Renal cortex interstitium (tissue), 11 donors: ENCODE measurements at regions not wholly inside any gene's neighbourhood (a gene's known extent, or its start where the extent isn't known, plus 50 kb on each side); places are given as distances from the start of the nearest gene placed in this dataset.
"Not testable (repeated sequence)": the region's sequence is repeated elsewhere in the genome, so short reads cannot be mapped to it uniquely, and the experiment has no call there.

Experiments used
- DNase-seq, 11 donors: peaks; one replicate each; pipeline ENCODE4 v3.0.0-alpha.2; 2013; ENCODE audit warnings: low read depth in 9 of 11, low spot score in 4 of 11; ENCODE audit errors: extremely low read depth in 1 of 11

GRCh38 chr5:23451156-23451555 is 56.3 kb upstream of the PRDM9 start:
- no peak for DNase-seq

GRCh38 chr5:23450187-23450586 is 57.2 kb upstream of the PRDM9 start:
- no peak for DNase-seq

- DNase-seq, result no peak
Observed at GRCh38 chr5:23448627-23449026, 58.8 kb upstream of the PRDM9 start.

GRCh38 chr5:23446424-23446823 is 61.0 kb upstream of the PRDM9 start:
- peak; percentile 9 to 45 (median 29) for DNase-seq

GRCh38 chr5:23445573-23445972 is 61.8 kb upstream of the PRDM9 start:
- no peak for DNase-seq

GRCh38 chr5:23440703-23441102 is 66.7 kb upstream of the PRDM9 start:
- DNase-seq, result no peak

GRCh38 chr5:23437011-23437410 is 70.4 kb upstream of the PRDM9 start:
- DNase-seq, result no peak

DNA sequence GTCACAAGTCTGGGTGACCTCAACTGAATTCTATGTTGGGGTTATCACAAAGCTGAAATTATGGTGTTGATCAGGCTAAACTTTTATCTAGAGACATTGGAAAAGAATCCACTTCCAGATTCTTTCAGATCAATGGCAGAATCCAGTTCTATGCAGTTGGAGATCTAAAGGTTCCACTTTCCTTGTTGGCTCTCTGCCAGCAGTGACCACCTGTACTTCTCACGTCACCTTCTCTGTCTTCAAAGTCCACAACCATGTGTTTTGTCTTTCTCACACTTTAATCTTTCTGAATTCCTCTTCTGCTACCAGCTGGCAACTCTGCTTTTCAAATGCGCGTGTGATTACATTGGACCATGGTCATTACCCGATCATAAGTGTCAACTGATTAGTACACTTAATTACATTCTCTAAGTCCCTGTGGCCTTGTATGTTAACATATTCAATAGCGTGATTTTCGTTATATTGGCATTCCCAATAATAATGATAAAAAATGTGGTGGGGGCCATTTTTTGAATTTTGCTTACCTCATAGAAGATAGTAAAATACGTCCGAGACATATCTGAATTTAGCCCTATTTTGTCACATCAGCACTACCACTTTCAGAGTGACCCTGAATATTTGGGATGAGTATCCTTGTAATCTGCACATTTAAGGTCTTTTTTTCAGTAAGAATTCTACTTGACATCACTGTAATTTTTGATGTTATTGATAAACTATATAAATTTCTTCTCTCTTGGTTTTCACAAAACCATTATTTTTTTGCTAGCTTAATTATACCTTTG is 73.7 kb upstream of the PRDM9 start:
- DNase-seq, result no peak

- no peak for DNase-seq
Observed at GRCh38 chr5:23428705-23429104, 78.7 kb upstream of the PRDM9 start.

- DNase-seq, result not testable (repeated sequence)
Observed at GRCh38 chr5:23420214-23420613, 87.2 kb upstream of the PRDM9 start.

GRCh38 chr5:23419115-23419514 is 88.3 kb upstream of the PRDM9 start:
- DNase-seq, result peak in 10 of 11 donors; percentile 3 to 47 (median 24)

DNA sequence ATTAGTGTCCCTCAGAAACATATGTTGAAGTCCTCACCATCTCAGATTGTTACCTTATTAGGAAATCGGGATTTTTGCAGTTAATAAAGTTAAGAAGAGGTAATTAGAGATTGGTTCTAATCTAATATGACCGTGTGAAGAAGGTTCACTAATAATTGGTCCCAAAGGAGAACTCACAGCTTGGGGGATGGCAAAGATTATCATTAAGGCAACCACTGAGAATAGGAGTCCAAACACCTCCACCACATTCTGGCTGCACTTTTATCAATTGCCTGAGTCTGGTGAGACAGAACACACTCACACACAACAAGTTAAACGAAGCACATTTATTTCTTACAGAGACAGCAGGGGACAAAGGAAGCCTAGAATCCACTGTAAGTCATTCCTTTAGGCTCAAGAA is 94.9 kb upstream of the PRDM9 start:
- no peak for DNase-seq

GRCh38 chr5:23411994-23412393 is 95.4 kb upstream of the PRDM9 start:
- no peak for DNase-seq

GRCh38 chr5:23411200-23411599 is 96.2 kb upstream of the PRDM9 start:
- DNase-seq, result no peak

DNA sequence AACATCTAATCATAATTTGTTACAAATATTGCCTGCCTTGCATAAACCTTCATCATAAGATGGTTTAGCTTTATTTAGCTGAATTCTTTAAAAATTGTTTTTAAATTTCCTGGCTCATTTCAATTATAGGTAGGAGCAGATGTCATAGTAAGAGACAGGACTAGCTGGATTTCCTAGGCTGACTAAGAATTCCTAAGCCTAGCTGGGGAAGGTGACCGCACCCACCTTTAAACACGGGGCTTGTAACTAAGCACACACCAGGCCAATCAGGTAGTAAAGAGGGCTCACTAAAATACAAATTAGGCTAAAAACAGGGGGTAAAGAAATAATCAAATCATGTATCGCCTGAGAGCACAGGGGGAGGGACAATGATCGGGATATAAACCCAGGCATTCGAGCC is 96.6 kb upstream of the PRDM9 start:
- DNase-seq, result not testable (repeated sequence)

DNA sequence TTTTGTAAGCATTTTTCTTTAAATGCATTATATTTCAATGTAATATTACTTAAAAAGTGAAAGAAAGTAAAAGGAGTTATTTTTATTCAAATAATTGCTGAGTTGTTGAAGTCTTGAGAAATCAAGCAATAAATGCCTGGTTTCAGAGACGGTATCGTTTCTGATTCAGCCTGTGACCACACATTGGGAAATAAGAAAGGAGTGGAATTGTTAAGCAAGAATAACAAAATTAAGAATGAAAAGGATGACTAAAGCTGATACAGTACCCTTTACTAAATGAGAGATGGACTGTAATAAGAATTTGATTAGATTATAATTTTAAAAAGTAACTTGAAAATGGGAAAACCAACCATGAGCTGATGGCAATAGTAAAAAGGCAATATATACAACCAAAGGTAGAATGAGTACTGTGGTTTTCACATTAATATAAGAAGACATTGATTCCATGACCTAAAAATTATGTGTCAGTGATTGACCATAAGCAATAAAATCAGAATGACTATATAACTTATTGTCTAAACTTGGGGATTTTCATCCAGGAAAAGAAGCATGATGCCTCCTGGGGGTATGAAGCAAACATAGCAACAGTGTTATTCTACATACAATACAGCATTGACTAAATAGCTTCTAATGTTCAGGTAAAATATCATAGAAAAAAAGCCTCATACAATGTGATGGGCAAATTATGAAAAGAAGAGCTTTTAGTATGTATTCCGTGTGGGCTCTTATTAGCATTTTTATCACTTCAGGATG is 101.9 kb upstream of the PRDM9 start:
- no peak for DNase-seq

DNA sequence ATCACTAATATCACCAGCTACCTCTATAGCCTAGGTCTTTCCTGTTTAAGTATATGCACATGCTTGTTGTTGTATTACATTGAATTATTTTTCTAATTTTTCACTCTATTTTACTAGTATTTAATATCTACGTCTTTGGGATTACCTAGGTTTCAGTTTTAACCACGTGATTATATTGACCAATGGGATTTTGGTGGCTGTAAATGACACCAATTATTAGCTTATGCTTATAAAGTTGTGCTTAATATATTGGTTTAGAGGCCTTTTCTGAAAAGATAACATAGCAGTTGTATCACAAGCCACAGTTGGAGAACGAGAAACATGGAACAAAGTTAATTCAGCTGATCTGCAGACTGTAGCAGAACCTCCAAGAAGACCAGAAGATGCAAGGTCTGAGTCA is 104.8 kb upstream of the PRDM9 start:
- no peak for DNase-seq

GRCh38 chr5:23400951-23401350 is 106.5 kb upstream of the PRDM9 start:
- DNase-seq, result no peak

- no peak for DNase-seq
Observed at GRCh38 chr5:23396346-23396745, 111.1 kb upstream of the PRDM9 start.

DNA sequence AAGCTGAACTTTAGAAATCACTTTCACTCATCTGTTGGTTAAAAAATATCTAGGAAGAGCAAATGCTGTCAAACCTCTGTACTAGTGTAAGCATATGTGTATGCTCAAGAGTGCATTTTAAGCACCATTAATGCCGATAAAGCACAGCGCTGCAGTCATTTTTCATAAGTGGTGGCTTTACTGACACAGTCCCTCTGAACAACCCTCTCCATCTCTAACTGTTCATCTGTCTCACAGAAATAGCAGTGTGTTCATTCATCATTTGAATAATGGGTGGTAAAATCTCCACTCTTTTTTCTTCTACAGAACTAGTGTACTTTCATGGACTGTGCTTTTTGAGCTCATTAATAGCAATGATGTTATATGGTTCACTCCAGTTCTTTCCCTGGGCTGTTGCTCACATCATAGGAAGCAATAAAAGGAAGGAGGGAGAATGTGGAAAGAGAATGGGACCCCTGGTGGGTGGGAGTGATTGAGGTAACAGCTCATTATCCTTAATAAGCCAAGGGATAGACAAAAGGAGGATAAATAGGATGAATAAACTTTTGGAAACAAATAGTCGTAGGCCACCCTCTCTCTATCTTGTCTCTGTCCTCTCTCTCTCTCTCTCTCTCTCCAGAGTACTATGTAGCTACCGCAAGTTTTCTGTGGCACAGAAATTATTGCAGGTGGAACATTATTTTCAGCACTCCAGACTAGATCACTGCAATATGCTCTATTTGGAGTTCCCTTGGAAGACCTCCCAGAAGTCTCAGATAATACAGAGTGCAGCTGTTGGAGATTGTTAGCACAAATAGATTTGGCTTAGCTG is 117.9 kb upstream of the PRDM9 start:
- DNase-seq, result peak in 10 of 11 donors; percentile 6 to 31 (median 14)
